GM13976 (cell line): ENCODE measurements at regions not wholly inside any gene's neighbourhood (a gene's known extent, or its start where the extent isn't known, plus 50 kb on each side); places are given as distances from the start of the nearest gene placed in this dataset.
A peak's percentile ranks its signal among the peaks of the same experiment; 100 is the strongest.

Experiments
- DNase-seq: peaks from one replicate; pipeline ENCODE4 v3.0.0; 2012; ENCODE audit warnings: low spot score
- CTCF ChIP-seq: IDR thresholded peaks from 2 replicates; pipeline ENCODE4 v1.5.1; 2012; ENCODE audit warnings: borderline replicate concordance, mild to moderate bottlenecking; ENCODE audit not compliant: insufficient read depth; ENCODE audit errors: extremely low read depth, missing control alignments, control extremely low read depth
- in situ Hi-C: fragments of 300-500 bp; cut with MboI; formaldehyde crosslinking; loops from one replicate; pipeline ENCODE4 v1.12.0; 2022; ENCODE audit warnings: low sequenced_read_pairs, mixed read lengths, inconsistent platforms; ENCODE audit not compliant: unreplicated experiment

DNA sequence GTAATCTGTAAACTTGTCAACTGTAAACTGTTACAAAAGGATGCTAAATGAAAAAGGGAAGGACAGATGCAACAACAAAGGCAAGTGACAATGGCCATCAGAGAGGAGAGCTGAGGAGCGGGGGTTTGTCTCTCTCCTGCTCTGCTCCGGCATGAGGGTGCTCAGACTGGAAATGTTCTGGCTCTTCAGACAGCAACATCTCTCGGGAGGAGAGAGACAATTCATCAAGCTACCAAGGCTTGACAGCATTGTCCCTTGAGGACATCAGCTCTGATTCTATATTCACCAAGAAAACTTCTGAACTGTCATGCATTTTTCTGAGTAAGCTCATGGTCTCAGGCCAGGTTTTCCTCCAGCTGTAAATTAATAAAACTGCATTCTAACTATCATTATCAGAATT, 408.2 kb downstream of the IGSF11 start:
- no peak for TF ChIP-seq CTCF
- in situ Hi-C loops, result no loop called here
- no peak for DNase-seq

DNA sequence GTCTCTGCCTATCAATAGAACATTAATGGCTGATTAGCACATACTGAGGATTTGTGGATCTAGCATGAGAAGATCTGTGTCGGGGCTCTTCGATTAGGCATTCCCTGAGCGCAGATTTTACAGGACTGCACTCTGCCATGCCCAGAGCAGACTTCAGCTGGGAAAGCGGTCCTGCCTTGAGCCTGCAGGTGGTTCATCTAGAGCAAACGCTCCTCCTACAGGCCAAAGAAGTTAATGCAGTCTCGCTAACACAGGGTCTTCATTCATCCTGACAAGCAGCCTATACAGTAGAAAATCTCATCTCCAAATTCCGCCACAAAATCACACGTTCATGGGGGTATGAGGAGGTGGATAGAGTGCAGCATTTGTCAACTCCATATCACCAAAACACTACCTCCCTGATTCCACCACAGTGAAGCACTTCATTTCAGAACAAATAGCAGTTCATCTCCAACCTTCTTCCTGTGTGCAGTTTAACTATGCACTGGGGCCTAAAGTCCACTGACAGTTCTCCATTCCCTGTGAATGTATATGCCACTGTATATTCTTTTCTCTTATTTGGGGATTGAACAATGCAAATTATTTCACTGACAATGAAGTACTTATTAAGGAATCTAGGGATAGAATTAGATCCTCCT, 405.8 kb downstream of the IGSF11 start:
- in situ Hi-C loops, result no loop called here
- peak; percentile 69 for TF ChIP-seq CTCF
- peak; percentile 51 for DNase-seq

DNA sequence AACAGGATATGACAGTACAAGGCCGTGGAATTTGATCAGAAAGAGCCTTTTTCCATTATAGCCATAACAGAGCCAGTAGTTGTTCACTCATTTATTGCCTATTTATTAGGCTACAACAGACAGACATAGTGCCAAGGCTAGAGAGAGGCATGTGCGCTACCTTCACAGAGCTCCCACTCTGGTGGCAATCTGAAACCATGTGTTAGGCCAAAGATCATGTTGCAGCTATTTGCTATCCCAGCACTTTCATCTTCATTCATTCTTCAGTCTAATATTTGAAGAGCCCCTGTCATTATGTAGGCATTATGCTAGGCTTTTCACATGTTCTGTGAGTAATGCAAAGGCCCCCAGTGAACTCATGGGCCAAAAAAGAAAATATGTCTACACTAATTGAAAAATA, 404.8 kb downstream of the IGSF11 start:
- no peak for DNase-seq
- in situ Hi-C loops, result loop anchor here (10.0 kb wide), 1 partner anchor 185 kb away; no protein-coding TSS in a partner anchor
- TF ChIP-seq CTCF, result no peak

- TF ChIP-seq CTCF, result no peak
- in situ Hi-C loops, result loop anchor here (10.0 kb wide), 1 partner anchor 179 kb away; no protein-coding TSS in a partner anchor
- DNase-seq, result no peak
These were observed 398.9 kb downstream of the IGSF11 start for GRCh38 chr3:118635711-118636110.

GRCh38 chr3:118636841-118637240, 397.8 kb downstream of the IGSF11 start:
- TF ChIP-seq CTCF, result no peak
- no peak for DNase-seq
- in situ Hi-C loops, result loop anchor here (10.0 kb wide), 1 partner anchor 178 kb away; no protein-coding TSS in a partner anchor

DNA sequence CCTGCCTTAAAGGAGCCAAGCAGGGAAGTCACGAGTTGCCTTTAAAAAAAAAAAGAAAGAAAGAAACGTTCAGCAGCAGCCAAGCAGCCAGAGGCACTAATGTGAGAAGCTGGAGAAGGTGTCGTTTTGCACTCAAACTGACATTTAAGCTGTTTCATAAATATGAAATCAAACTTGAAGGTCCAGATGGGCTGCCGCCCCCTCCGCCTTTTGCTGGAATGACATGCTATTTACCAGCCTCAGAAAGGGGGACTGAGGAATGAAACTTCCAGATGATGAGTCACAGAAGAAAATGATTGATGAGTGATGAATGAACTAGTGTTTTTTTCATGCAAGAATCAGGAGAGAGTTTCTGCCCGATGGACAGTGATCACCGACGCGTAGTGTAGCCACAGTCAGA, 396.8 kb downstream of the IGSF11 start:
- in situ Hi-C loops, result loop anchor here (10.0 kb wide), 1 partner anchor 177 kb away; no protein-coding TSS in a partner anchor
- TF ChIP-seq CTCF, result no peak
- no peak for DNase-seq
